ENCODE measurements at regions not wholly inside any gene's neighbourhood (a gene's known extent, or its start where the extent isn't known, plus 50 kb on each side); places are given as distances from the start of the nearest gene placed in this dataset.

DNA sequence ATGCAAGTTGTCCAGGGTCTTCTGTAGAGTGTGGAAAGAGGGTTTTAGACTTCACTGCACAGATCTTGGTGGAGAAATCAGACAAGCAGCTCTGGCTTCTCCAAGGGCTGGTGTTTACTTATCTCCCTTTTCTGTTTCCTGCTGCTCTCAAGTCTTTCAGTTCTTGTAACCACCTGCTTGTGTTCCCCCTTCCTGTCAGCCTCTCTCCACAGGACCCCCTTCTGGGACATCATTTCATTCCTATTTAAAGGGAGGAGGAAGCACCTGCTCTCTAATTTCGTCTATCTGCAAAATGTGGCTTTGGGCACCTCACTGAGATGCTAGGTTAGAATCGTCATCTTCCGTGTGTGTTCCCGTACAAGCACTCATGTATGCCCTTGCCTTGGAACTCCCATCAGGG, 636.2 kb downstream of the MTRR start:
- DNase-seq = no peak
- no peaks in the 10 kb centered on the region for H3K36me3 Mint-ChIP-seq (ENCODE audit: low read depth)
- peaks cover 2% of the 10 kb centered on the region for H3K9me3 Mint-ChIP-seq
- intact Hi-C loops (cut with micrococcal nuclease) = no loop called here
- H3K4me3 Mint-ChIP-seq = no peak overlapping the region
- CTCF ChIA-PET = no interaction called here
- H3K27ac Mint-ChIP-seq = no peak overlapping the region
- H3K4me1 Mint-ChIP-seq (ENCODE audit: low read depth) = no peaks in the 10 kb centered on the region
- no peaks in the 10 kb centered on the region for H3K27me3 Mint-ChIP-seq (ENCODE audit: low read depth)

- CTCF ChIA-PET = no interaction called here
- Mint-ChIP-seq H3K4me3 (no peak overlapping the region), H3K27ac (no peak overlapping the region), H3K9me3 (peaks cover 2% of the 10 kb centered on the region), H3K27me3 (ENCODE audit: low read depth) (no peaks in the 10 kb centered on the region), H3K4me1 (ENCODE audit: low read depth) (no peaks in the 10 kb centered on the region), H3K36me3 (ENCODE audit: low read depth) (no peaks in the 10 kb centered on the region)
- intact Hi-C loops (cut with micrococcal nuclease) = no loop called here
- no peak for DNase-seq
Measured at GRCh38 chr5:8508231-8508630, 639.3 kb downstream of the MTRR start.

DNA sequence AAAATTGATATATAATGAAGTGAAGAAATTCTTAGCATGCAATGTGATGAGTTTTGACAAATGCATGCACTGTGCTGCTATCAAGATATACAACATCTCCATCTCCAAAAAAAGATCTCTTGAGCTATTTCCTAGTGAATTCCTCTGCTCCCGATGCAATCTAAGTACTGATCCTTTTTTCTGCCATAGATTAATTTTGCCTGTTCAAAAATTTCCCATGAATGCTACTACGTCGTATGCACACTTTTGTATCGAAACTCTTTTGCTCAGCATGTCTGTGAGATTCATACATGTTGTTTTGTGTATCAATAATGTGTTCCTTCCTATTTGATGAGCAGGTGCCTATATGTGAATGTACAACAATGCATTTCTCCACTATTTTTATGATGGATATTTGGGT, 647.4 kb downstream of the MTRR start:
- no peaks in the 10 kb centered on the region for H3K36me3 Mint-ChIP-seq (ENCODE audit: low read depth)
- H3K4me3 Mint-ChIP-seq = no peak overlapping the region
- DNase-seq = no peak
- peaks cover 9% of the 10 kb centered on the region for H3K9me3 Mint-ChIP-seq
- H3K4me1 Mint-ChIP-seq (ENCODE audit: low read depth) = no peaks in the 10 kb centered on the region
- no peaks in the 10 kb centered on the region for H3K27me3 Mint-ChIP-seq (ENCODE audit: low read depth)
- H3K27ac Mint-ChIP-seq = no peak overlapping the region
- intact Hi-C loops (cut with micrococcal nuclease) = no loop called here
- CTCF ChIA-PET = interaction anchor here (1.1 kb wide), 1 partner anchor 39 kb away, joined by 3 read pairs; no protein-coding TSS in a partner anchor

- intact Hi-C loops (cut with micrococcal nuclease) = no loop called here
- DNase-seq = no peak
- Mint-ChIP-seq H3K4me3 (no peak overlapping the region), H3K36me3 (ENCODE audit: low read depth) (no peaks in the 10 kb centered on the region), H3K9me3 (peaks cover 6% of the 10 kb centered on the region), H3K27ac (no peak overlapping the region), H3K4me1 (ENCODE audit: low read depth) (no peaks in the 10 kb centered on the region), H3K27me3 (ENCODE audit: low read depth) (no peaks in the 10 kb centered on the region)
- CTCF ChIA-PET = no interaction called here
Measured at GRCh38 chr5:8517456-8517855, 648.5 kb downstream of the MTRR start.

- no peak for DNase-seq
- CTCF ChIA-PET = no interaction called here
Measured at GRCh38 chr5:8520917-8521316, 652.0 kb downstream of the MTRR start.

GRCh38 chr5:8521991-8522390, 653.0 kb downstream of the MTRR start:
- Mint-ChIP-seq H3K27me3 (ENCODE audit: low read depth) (no peaks in the 10 kb centered on the region), H3K9me3 (no peaks in the 10 kb centered on the region), H3K36me3 (ENCODE audit: low read depth) (no peaks in the 10 kb centered on the region), H3K27ac (no peak overlapping the region), H3K4me1 (ENCODE audit: low read depth) (no peaks in the 10 kb centered on the region), H3K4me3 (no peak overlapping the region)
- DNase-seq = no peak
- CTCF ChIA-PET = interaction anchor here (0.7 kb wide), 1 partner anchor 14 kb away, joined by 3 read pairs; no protein-coding TSS in a partner anchor
- intact Hi-C loops (cut with micrococcal nuclease) = no loop called here

More at GRCh38 chr5:8520917-8521316, 652.0 kb downstream of the MTRR start:
- Mint-ChIP-seq H3K4me3 (no peak overlapping the region), H3K9me3 (no peaks in the 10 kb centered on the region), H3K27me3 (ENCODE audit: low read depth) (no peaks in the 10 kb centered on the region), H3K27ac (no peak overlapping the region), H3K4me1 (ENCODE audit: low read depth) (no peaks in the 10 kb centered on the region), H3K36me3 (ENCODE audit: low read depth) (no peaks in the 10 kb centered on the region)
- intact Hi-C loops (cut with micrococcal nuclease) = no loop called here

GRCh38 chr5:8522646-8523045, 653.7 kb downstream of the MTRR start:
- H3K27me3 Mint-ChIP-seq (ENCODE audit: low read depth) = no peaks in the 10 kb centered on the region
- no peak for DNase-seq
- no peak overlapping the region for H3K4me3 Mint-ChIP-seq
- H3K9me3 Mint-ChIP-seq = no peaks in the 10 kb centered on the region
- no peaks in the 10 kb centered on the region for H3K4me1 Mint-ChIP-seq (ENCODE audit: low read depth)
- intact Hi-C loops (cut with micrococcal nuclease) = no loop called here
- no peaks in the 10 kb centered on the region for H3K36me3 Mint-ChIP-seq (ENCODE audit: low read depth)
- CTCF ChIA-PET = interaction anchor here (0.7 kb wide), 1 partner anchor 13 kb away, joined by 3 read pairs; no protein-coding TSS in a partner anchor
- H3K27ac Mint-ChIP-seq = no peak overlapping the region

DNA sequence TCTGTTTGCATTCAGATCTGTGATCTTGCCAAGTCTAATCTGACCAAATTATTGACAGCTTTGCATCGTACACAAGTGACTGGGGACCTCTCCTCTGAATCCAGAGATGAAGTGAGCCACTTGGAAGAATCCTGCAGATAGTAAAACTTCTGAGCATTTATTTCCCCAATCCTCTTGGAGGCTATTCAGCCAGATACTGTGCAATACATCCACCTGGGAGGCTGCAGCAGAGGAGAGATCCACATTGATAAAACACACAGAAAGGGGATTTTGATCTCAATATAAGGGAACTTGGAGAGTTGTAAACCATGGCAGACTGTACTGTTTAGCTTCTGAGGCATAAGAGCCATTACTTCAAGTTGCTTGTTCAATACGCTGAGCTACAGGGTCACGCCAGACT, 654.6 kb downstream of the MTRR start:
- Mint-ChIP-seq H3K9me3 (no peaks in the 10 kb centered on the region), H3K4me3 (no peak overlapping the region), H3K27me3 (ENCODE audit: low read depth) (no peaks in the 10 kb centered on the region), H3K27ac (no peak overlapping the region), H3K4me1 (ENCODE audit: low read depth) (no peaks in the 10 kb centered on the region), H3K36me3 (ENCODE audit: low read depth) (no peaks in the 10 kb centered on the region)
- intact Hi-C loops (cut with micrococcal nuclease) = no loop called here
- CTCF ChIA-PET = no interaction called here
- DNase-seq = no peak

DNA sequence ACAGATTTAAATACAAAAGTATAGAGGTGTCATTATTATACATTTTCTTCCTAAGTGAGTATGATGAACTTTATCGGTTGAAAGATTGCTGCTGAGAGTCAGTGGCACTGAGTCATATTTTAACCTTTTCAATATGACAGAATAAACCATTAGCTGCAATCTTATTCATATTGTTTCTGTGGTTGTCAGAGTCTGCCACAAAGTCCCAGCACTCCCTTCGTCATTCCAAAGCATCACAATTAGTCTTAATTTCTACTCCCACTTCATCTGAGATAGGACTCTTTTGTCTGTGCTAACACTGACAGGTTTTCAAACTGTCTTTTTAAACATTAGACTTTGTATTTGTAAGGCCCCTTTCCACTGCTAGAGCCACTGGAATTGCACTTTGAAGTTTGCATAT, 656.9 kb downstream of the MTRR start:
- intact Hi-C loops (cut with micrococcal nuclease) = no loop called here
- CTCF ChIA-PET = no interaction called here
- Mint-ChIP-seq H3K36me3 (ENCODE audit: low read depth) (no peaks in the 10 kb centered on the region), H3K4me3 (no peak overlapping the region), H3K27me3 (ENCODE audit: low read depth) (no peaks in the 10 kb centered on the region), H3K4me1 (ENCODE audit: low read depth) (no peaks in the 10 kb centered on the region), H3K9me3 (no peaks in the 10 kb centered on the region), H3K27ac (no peak overlapping the region)
- no peak for DNase-seq

DNA sequence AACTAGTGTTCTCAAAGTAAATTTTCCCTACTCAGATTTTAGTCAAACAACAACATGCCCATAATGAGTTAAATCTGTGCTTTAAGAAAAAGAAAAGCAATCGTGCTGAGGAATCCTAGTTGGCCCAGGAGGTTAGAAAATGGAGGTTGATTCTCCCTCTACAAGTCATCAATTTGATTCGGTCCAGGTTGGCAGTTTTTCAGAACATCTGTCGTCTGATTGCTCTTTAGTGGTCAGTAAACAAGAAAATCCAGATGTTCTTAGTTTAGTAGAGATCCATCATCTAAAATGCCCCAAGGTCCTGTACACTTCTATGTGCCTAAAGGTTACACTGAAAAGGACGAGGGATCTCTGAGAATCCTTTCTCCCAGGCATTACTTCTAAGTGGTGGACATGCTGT, 659.2 kb downstream of the MTRR start:
- intact Hi-C loops (cut with micrococcal nuclease) = no loop called here
- Mint-ChIP-seq H3K9me3 (no peaks in the 10 kb centered on the region), H3K27ac (no peak overlapping the region), H3K27me3 (ENCODE audit: low read depth) (no peaks in the 10 kb centered on the region), H3K4me3 (no peak overlapping the region), H3K4me1 (ENCODE audit: low read depth) (no peaks in the 10 kb centered on the region), H3K36me3 (ENCODE audit: low read depth) (no peaks in the 10 kb centered on the region)
- CTCF ChIA-PET = no interaction called here
- no peak for DNase-seq

DNA sequence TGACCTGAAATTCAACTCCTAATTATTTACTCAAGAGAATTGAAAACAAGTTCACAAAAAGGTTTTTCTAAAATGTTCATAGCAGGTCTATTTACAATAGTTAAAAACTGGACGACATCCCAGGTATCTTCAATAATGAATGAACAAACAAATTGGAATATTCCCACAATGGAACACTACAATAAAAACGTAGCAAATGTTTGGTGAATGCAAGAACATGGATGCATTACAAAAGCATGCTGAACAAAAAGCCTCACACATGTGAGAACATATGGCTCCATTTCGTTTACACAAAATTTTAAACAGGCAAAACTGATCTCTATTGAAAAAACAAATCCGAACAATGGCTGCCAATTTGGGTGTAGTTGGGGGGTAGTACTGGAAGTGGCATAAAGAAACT, 669.9 kb downstream of the MTRR start:
- Mint-ChIP-seq H3K9me3 (no peaks in the 10 kb centered on the region), H3K36me3 (ENCODE audit: low read depth) (no peaks in the 10 kb centered on the region), H3K4me3 (no peak overlapping the region), H3K27ac (no peak overlapping the region), H3K4me1 (ENCODE audit: low read depth) (no peaks in the 10 kb centered on the region), H3K27me3 (ENCODE audit: low read depth) (peaks cover 3% of the 10 kb centered on the region)
- intact Hi-C loops (cut with micrococcal nuclease) = no loop called here
- CTCF ChIA-PET = no interaction called here
- no peak for DNase-seq

DNA sequence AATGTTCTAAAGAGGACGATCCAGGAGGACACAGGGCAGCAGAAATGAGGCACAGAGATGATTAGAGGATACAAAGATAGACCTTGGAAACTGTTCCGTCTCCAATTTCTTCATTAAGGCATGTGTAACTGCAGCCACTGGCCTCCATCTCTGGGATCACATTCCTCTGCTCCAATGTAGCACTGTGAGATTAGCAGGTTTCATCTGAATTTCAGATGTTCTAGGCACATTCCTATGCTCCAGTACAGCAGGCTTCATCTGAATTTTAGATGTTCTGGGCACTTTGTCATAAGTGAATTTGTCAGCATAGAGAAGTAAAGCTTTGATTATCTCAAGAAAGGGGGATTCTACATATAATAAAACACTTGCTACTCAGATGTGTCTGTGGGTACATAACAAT, 671.4 kb downstream of the MTRR start:
- intact Hi-C loops (cut with micrococcal nuclease) = no loop called here
- Mint-ChIP-seq H3K27ac (no peak overlapping the region), H3K4me1 (ENCODE audit: low read depth) (no peaks in the 10 kb centered on the region), H3K4me3 (no peak overlapping the region), H3K36me3 (ENCODE audit: low read depth) (no peaks in the 10 kb centered on the region), H3K27me3 (ENCODE audit: low read depth) (no peaks in the 10 kb centered on the region), H3K9me3 (no peaks in the 10 kb centered on the region)
- CTCF ChIA-PET = no interaction called here
- no peak for DNase-seq

DNA sequence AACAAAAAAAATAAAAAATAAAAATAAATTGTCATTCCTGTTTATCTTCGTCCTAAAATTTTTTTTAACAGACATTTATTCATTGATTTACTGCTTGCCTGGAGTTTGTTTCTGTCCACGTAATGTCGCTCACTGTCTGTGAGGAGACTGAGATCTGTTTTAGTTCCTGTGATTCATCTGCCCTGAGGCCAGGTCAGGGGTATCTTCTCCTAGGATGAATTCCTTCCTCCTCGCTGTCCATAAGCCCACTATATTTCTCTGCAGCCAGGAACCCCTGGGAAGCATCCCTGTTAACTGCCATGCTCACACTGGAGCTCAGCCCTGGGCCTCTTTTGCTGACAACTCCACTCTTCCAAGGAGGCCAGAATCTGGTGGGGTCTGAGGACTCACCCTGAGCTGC, 682.0 kb downstream of the MTRR start:
- no peaks in the 10 kb centered on the region for H3K27me3 Mint-ChIP-seq (ENCODE audit: low read depth)
- intact Hi-C loops (cut with micrococcal nuclease) = no loop called here
- H3K9me3 Mint-ChIP-seq = peaks cover 18% of the 10 kb centered on the region
- H3K4me3 Mint-ChIP-seq = no peak overlapping the region
- H3K27ac Mint-ChIP-seq = no peak overlapping the region
- H3K4me1 Mint-ChIP-seq (ENCODE audit: low read depth) = no peaks in the 10 kb centered on the region
- H3K36me3 Mint-ChIP-seq (ENCODE audit: low read depth) = no peaks in the 10 kb centered on the region
- DNase-seq = no peak
- CTCF ChIA-PET = no interaction called here

DNA sequence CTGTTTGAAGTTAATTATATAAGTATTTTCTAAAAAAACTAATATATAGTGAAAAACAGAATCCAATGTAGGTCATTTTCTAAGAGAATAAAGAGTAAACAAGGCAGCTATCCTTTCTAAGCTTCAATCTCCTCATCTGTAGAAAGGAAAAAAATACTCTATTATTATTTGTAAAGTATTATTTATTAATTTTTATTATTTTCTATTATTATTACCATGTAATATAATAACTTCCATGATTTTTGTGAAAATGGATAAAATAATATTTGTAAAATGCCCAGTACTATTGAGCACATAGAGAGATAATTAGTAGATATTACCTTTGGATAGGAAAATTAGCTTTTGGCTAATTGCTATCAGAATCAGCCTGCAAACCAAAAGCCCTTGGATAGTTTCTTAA, 684.4 kb downstream of the MTRR start:
- Mint-ChIP-seq H3K27ac (no peak overlapping the region), H3K4me1 (ENCODE audit: low read depth) (no peaks in the 10 kb centered on the region), H3K9me3 (peaks cover 19% of the 10 kb centered on the region), H3K36me3 (ENCODE audit: low read depth) (no peaks in the 10 kb centered on the region), H3K27me3 (ENCODE audit: low read depth) (no peaks in the 10 kb centered on the region), H3K4me3 (no peak overlapping the region)
- intact Hi-C loops (cut with micrococcal nuclease) = no loop called here
- CTCF ChIA-PET = no interaction called here
- DNase-seq = no peak

Data from activated naive CD4-positive, alpha-beta T cell treated with anti-CD3 and anti-CD28 coated beads for 36 hours (primary cell).